HG02885 (cell line): ENCODE measurements at regions not wholly inside any gene's neighbourhood (a gene's known extent, or its start where the extent isn't known, plus 50 kb on each side); places are given as distances from the start of the nearest gene placed in this dataset.

ENCODE experiments used
- ATAC-seq: cut with Tn5 transposase; IDR thresholded peaks from one replicate; pipeline ENCODE4 v1.9.1; 2021; ENCODE audit warnings: mild to moderate bottlenecking; ENCODE audit not compliant: unreplicated experiment, poor library complexity

DNA sequence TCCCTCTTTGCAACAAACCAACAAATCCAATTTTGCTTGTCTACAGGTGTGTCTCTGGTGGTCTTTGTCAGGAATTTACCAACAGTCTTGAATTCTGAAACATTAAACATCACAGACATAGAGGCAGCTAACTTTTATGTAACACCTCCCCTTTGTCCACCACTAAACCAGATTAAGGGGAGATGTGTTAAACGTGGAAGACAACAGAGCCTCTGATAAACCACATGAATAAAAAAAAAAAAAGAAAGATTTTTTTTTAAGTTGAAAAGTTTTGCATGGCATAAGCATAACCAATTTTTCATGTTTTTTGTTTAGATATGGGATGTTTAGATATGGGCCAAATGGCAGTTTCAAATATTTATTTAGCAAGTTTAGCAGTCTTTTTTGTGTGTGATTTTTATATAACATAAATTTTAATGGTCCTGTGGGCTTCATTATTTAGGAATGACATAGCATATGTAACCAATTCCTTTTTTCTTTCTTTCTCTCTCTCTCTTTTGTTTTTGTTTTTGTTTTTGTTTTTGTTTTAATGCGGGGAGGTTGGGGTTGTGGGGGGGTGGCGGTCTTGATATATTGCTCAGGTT lies 60.7 kb upstream of the BTN3A2 start:
- no peak for ATAC-seq

GRCh38 chr6:26304797-26305640 lies 60.0 kb upstream of the BTN3A2 start:
- peak; percentile 60 for ATAC-seq

DNA sequence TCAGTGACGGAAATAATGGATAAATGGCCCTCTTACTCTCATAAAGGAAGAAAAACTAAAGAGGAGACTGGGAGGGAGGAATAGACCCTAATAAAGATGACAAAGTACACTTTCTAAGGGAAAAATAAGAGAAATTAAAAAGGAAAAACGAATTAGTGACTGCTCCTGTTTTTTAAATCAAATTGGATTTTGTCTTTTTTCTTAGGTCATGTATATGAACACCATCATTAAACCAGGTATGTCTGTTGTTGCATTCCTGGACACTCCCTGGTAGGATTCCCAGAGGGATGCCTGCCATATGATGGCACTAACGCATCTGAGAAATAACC lies 59.4 kb upstream of the BTN3A2 start:
- no peak for ATAC-seq

GRCh38 chr6:26306232-26306631 lies 58.8 kb upstream of the BTN3A2 start:
- no peak for ATAC-seq

DNA sequence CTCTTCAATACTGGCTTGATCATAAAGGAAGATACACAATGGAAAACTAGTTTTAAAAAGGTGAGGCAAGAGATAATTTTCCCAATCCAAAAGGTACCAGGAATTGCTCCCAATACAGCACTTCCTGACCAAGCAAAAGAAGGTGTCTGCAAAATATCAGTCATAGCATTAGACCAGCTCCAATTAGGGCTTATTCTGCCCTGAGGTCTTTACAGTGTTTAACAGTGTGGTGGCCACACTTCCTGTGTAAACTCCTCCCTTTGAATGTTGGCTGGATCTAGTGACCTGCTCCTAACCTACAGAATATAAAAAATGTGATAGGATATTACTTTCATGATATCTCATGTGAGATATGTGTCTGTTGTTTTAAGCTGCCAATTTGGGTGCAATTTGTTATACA lies 57.1 kb upstream of the BTN3A2 start:
- ATAC-seq = no peak

DNA sequence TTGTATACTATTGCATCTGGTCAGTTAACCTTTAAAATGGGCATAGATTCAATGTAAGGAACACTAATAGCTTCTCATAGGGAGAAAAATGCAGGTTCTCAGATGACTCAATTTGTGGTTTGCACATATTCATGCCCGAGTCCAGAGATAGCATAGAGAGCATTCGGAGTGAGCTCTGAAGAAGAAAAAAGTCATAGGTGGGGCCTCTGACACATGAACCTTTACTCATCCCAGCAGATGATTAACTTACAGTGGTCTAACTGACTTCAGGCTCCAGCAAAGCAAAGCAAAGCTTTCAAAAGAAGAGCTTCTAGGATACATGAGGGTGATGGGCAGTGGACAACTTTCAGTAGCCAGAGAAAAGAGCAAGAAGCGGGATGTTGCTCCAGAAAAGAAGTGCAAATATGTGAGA lies 55.3 kb upstream of the BTN3A2 start:
- ATAC-seq = no peak

GRCh38 chr6:26311012-26311384 lies 54.0 kb upstream of the BTN3A2 start:
- no peak for ATAC-seq

DNA sequence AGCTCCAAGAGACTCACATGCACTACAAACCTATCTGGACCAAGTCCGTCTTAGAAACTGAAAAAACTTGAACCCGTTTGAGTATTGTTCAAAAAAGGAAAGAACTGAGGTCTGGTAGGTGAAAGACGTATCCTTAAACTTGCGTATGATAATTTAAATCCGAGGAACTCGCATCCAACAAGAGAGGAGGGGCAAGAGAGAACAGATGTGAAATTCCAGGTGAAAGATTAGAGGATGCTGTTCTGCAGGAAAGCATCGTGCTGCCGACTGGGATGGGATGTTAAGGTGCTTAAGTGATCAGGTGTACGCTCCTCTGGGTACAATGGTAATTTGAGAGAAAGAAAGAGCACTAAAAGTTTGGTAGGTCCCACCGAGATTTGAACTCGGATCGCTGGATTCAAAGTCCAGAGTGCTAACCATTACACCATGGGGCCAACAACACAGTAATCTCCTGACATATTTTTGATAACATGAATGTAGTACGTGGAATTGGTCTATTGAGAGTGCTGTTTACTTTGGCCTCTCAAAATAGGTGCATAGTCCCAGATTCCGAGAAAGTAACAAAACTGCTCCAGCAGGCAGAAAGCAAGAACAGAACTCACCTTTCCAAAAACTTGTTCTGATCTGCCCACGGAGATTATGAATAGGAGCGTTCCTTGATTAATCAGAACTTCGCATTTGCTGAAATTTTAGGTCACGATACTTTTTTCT lies 53.5 kb upstream of the BTN3A2 start:
- ATAC-seq = no peak

DNA sequence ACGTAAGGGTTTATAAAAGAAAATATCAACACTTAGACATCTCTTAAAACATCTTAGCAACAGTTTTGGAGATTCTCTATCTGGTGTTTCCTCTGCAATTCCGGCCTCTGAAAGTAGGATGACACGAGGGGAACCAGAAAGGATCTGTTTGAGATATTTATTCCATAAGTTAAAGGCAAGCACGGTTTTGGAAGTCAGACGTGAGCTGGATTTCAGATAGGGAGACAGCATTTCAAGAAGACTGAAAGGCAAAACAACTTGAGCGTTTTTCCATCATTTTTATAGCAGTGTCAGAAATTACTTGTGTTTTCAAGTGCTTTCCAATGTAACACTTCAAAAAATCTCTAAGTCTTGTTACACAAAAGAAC lies 52.9 kb upstream of the BTN3A2 start:
- ATAC-seq = no peak

- peak; percentile 47 for ATAC-seq
Observed at GRCh38 chr6:26312501-26313397, 52.2 kb upstream of the BTN3A2 start.
